IPS DF 4.7 (cell line): ENCODE measurements at regions not wholly inside any gene's neighbourhood (a gene's known extent, or its start where the extent isn't known, plus 50 kb on each side); places are given as distances from the start of the nearest gene placed in this dataset.

Experiments used
- DNase-seq: peaks from one replicate; pipeline ENCODE4 v3.0.0-alpha.2; 2013; ENCODE audit warnings: low spot score; ENCODE audit errors: extremely low read depth

- DNase-seq = no peak
Measured at GRCh38 chr18:50475538-50476193, 84.2 kb upstream of the MAPK4 start.

- DNase-seq = no peak
Measured at GRCh38 chr18:50492097-50492496, 67.8 kb upstream of the MAPK4 start.

- DNase-seq = no peak
Measured at GRCh38 chr18:50494569-50494968, 65.3 kb upstream of the MAPK4 start.

GRCh38 chr18:50506362-50506761 lies 53.5 kb upstream of the MAPK4 start:
- no peak for DNase-seq

- DNase-seq = peak; percentile 49
Measured at GRCh38 chr18:50507120-50507590, 52.7 kb upstream of the MAPK4 start.

- no peak for DNase-seq
Measured at GRCh38 chr18:50508228-50508627, 51.7 kb upstream of the MAPK4 start.

- no peak for DNase-seq
Measured at GRCh38 chr18:50509012-50509411, 50.9 kb upstream of the MAPK4 start.
